ENCODE measurements at regions not wholly inside any gene's neighbourhood (a gene's known extent, or its start where the extent isn't known, plus 50 kb on each side); places are given as distances from the start of the nearest gene placed in this dataset.

- TF ChIP-seq, protein P1, sequence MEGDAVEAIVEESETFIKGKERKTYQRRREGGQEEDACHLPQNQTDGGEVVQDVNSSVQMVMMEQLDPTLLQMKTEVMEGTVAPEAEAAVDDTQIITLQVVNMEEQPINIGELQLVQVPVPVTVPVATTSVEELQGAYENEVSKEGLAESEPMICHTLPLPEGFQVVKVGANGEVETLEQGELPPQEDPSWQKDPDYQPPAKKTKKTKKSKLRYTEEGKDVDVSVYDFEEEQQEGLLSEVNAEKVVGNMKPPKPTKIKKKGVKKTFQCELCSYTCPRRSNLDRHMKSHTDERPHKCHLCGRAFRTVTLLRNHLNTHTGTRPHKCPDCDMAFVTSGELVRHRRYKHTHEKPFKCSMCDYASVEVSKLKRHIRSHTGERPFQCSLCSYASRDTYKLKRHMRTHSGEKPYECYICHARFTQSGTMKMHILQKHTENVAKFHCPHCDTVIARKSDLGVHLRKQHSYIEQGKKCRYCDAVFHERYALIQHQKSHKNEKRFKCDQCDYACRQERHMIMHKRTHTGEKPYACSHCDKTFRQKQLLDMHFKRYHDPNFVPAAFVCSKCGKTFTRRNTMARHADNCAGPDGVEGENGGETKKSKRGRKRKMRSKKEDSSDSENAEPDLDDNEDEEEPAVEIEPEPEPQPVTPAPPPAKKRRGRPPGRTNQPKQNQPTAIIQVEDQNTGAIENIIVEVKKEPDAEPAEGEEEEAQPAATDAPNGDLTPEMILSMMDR (tag by site-specific recombination; IDR thresholded peaks at IDR 0.05), result no peak
- no peak for TF ChIP-seq ZNF350 (tag by site-specific recombination; IDR thresholded peaks at IDR 0.05)
Observed at GRCh38 chr4:11079171-11079570, 349.5 kb downstream of the HS3ST1 start.
